ENCODE measurements at regions not wholly inside any gene's neighbourhood (a gene's known extent, or its start where the extent isn't known, plus 50 kb on each side); places are given as distances from the start of the nearest gene placed in this dataset.

GRCh38 chr1:47705517-47706130 is 267.8 kb downstream of the FOXD2 start:
- Histone ChIP-seq H3K4me3 (no peak overlapping the region), H3K4me1 (peaks cover 6 to 26% (median 21%) of the 10 kb centered on the region in 9 donors), H3K36me3 (no peaks in the 10 kb centered on the region), H3K9me3 (no peaks in the 10 kb centered on the region), H3K27ac (no peak overlapping the region), H3K27me3 (peaks cover 11 to 68% (median 57%) of the 10 kb centered on the region in 7 donors)
- TF ChIP-seq CTCF (IDR thresholded peaks at IDR 0.05): no peak
- intact Hi-C loops (cut with DNase I): loop anchor here in 2 of 10 donors (5.0 kb wide), 2 partner anchors 173 to 178 kb away; no protein-coding TSS in a partner anchor
- no peak for DNase-seq
- ATAC-seq: no peak
- 67 to 71% methylated on average over 6 of the region's 6 CpGs for WGBS, 2 donors

GRCh38 chr1:47707503-47707902 is 269.7 kb downstream of the FOXD2 start:
- Histone ChIP-seq H3K4me1 (peaks cover 6 to 30% (median 24%) of the 10 kb centered on the region in 9 donors), H3K27me3 (peaks cover 21 to 86% (median 76%) of the 10 kb centered on the region in 7 donors), H3K4me3 (no peak overlapping the region), H3K36me3 (no peaks in the 10 kb centered on the region), H3K9me3 (no peaks in the 10 kb centered on the region), H3K27ac (no peak overlapping the region)
- ATAC-seq (no peak), DNase-seq (no peak)
- TF ChIP-seq CTCF (IDR thresholded peaks at IDR 0.05): no peak
- intact Hi-C loops (cut with DNase I): loop anchor here in 2 of 10 donors (5.0 kb wide), 2 partner anchors 175 to 180 kb away; no protein-coding TSS in a partner anchor
- WGBS, 2 donors: 37% methylated on average over 6 of the region's 6 CpGs

GRCh38 chr1:47708019-47708535 is 270.2 kb downstream of the FOXD2 start:
- DNase-seq: no peak
- Histone ChIP-seq H3K9me3 (no peaks in the 10 kb centered on the region), H3K27ac (no peak overlapping the region), H3K36me3 (no peaks in the 10 kb centered on the region), H3K4me3 (peak overlapping the region in 1 of 10 donors; percentile 51), H3K4me1 (peaks cover 6 to 30% (median 24%) of the 10 kb centered on the region in 9 donors), H3K27me3 (peaks cover 21 to 92% (median 81%) of the 10 kb centered on the region in 7 donors)
- WGBS, 2 donors: 7 to 13% methylated on average over 21 of the region's 21 CpGs
- no peak for TF ChIP-seq CTCF (IDR thresholded peaks at IDR 0.05)
- intact Hi-C loops (cut with DNase I): loop anchor here in 2 of 10 donors (5.0 kb wide), 2 partner anchors 176 to 181 kb away; no protein-coding TSS in a partner anchor
- ATAC-seq: no peak

GRCh38 chr1:47708658-47709018 is 270.8 kb downstream of the FOXD2 start:
- intact Hi-C loops (cut with DNase I): loop anchor here in 2 of 10 donors (5.0 kb wide), 2 partner anchors 176 to 181 kb away; no protein-coding TSS in a partner anchor
- Histone ChIP-seq H3K27ac (no peak overlapping the region), H3K4me3 (peak overlapping the region in 9 of 10 donors; percentile 33 to 52 (median 49)), H3K9me3 (no peaks in the 10 kb centered on the region), H3K4me1 (peaks cover 6 to 30% (median 24%) of the 10 kb centered on the region in 9 donors), H3K36me3 (no peaks in the 10 kb centered on the region), H3K27me3 (peaks cover 21 to 96% (median 87%) of the 10 kb centered on the region in 7 donors)
- TF ChIP-seq CTCF (IDR thresholded peaks at IDR 0.05): no peak
- no peak for DNase-seq
- WGBS, 2 donors: 5 to 6% methylated on average over 25 of the region's 25 CpGs
- no peak for ATAC-seq

Measured in heart right ventricle (tissue), 16 donors.